ENCODE measurements at regions not wholly inside any gene's neighbourhood (a gene's known extent, or its start where the extent isn't known, plus 50 kb on each side); places are given as distances from the start of the nearest gene placed in this dataset.
"Not testable (repeated sequence)": the region's sequence is repeated elsewhere in the genome, so short reads cannot be mapped to it uniquely, and the experiment has no call there.

GRCh38 chr12:33892425-33892824 lies 129.9 kb upstream of the ALG10 start:
- Histone ChIP-seq H3K9me3 (peaks cover 0 to 9% (median 0%) of the 10 kb centered on the region in 4 donors), H3K4me3 (no peak overlapping the region), H3K4me1 (no peaks in the 10 kb centered on the region), H3K36me3 (no peaks in the 10 kb centered on the region), H3K27me3 (no peaks in the 10 kb centered on the region), H3K27ac (replicated peaks in 1 of 4) (no peak overlapping the region)
- intact Hi-C loops (cut with DNase I) = no loop called here
- DNase-seq (ENCODE audit: extremely low spot score) = no peak
- TF ChIP-seq POLR2AphosphoS5 (IDR thresholded peaks at IDR 0.05) (no peak), EP300 (IDR thresholded peaks at IDR 0.05) (no peak), POLR2A (IDR thresholded peaks at IDR 0.05; ENCODE audit: low read depth) (no peak), CTCF (IDR thresholded peaks at IDR 0.05) (no peak)
- WGBS = 79% methylated on average over 3 of the region's 3 CpGs

GRCh38 chr12:33920460-33920859 lies 101.8 kb upstream of the ALG10 start:
- intact Hi-C loops (cut with DNase I); H3K4me1 ChIP-seq; H3K27me3 ChIP-seq; DNase-seq (ENCODE audit: extremely low spot score); H3K4me3 ChIP-seq; H3K27ac ChIP-seq (replicated peaks in 1 of 4); H3K36me3 ChIP-seq: not testable (repeated sequence)
- H3K9me3 ChIP-seq = peaks cover 0 to 15% (median 6%) of the 10 kb centered on the region in 4 donors
- 89% methylated on average over 3 of the region's 5 CpGs for WGBS

GRCh38 chr12:33926095-33926494 lies 96.2 kb upstream of the ALG10 start:
- no peak for DNase-seq (ENCODE audit: extremely low spot score)
- Histone ChIP-seq H3K4me1 (no peaks in the 10 kb centered on the region), H3K27me3 (no peaks in the 10 kb centered on the region), H3K4me3 (no peak overlapping the region), H3K27ac (replicated peaks in 1 of 4) (no peak overlapping the region), H3K36me3 (no peaks in the 10 kb centered on the region), H3K9me3 (peaks cover 0 to 14% (median 2%) of the 10 kb centered on the region in 4 donors)
- 71% methylated on average over 2 of the region's 3 CpGs for WGBS
- intact Hi-C loops (cut with DNase I) = no loop called here
- TF ChIP-seq POLR2A (IDR thresholded peaks at IDR 0.05; ENCODE audit: low read depth) (no peak), EP300 (IDR thresholded peaks at IDR 0.05) (no peak), POLR2AphosphoS5 (IDR thresholded peaks at IDR 0.05) (no peak), CTCF (IDR thresholded peaks at IDR 0.05) (no peak)

GRCh38 chr12:33937669-33938068 lies 84.6 kb upstream of the ALG10 start:
- 65% methylated on average over 1 of the region's 1 CpG for WGBS
- DNase-seq (ENCODE audit: extremely low spot score); H3K4me3 ChIP-seq; H3K9me3 ChIP-seq; H3K36me3 ChIP-seq; H3K27me3 ChIP-seq; H3K4me1 ChIP-seq; H3K27ac ChIP-seq (replicated peaks in 1 of 4); intact Hi-C loops (cut with DNase I): not testable (repeated sequence)

GRCh38 chr12:33942172-33942571 lies 80.1 kb upstream of the ALG10 start:
- Histone ChIP-seq H3K27ac (replicated peaks in 1 of 4) (no peak overlapping the region), H3K4me1 (no peaks in the 10 kb centered on the region), H3K9me3 (no peaks in the 10 kb centered on the region), H3K36me3 (no peaks in the 10 kb centered on the region), H3K27me3 (no peaks in the 10 kb centered on the region), H3K4me3 (no peak overlapping the region)
- TF ChIP-seq CTCF (IDR thresholded peaks at IDR 0.05) (no peak), POLR2AphosphoS5 (IDR thresholded peaks at IDR 0.05) (no peak), EP300 (IDR thresholded peaks at IDR 0.05) (no peak), POLR2A (IDR thresholded peaks at IDR 0.05; ENCODE audit: low read depth) (no peak)
- intact Hi-C loops (cut with DNase I) = no loop called here
- 53% methylated on average over 3 of the region's 3 CpGs for WGBS
- no peak for DNase-seq (ENCODE audit: extremely low spot score)

- WGBS = 81% methylated on average over 3 of the region's 3 CpGs
- DNase-seq (ENCODE audit: extremely low spot score) = no peak
- TF ChIP-seq POLR2A (IDR thresholded peaks at IDR 0.05; ENCODE audit: low read depth) = no peak
- no peak for TF ChIP-seq POLR2AphosphoS5 (IDR thresholded peaks at IDR 0.05)
- no peak for TF ChIP-seq EP300 (IDR thresholded peaks at IDR 0.05)
- TF ChIP-seq CTCF (IDR thresholded peaks at IDR 0.05) = no peak
- intact Hi-C loops (cut with DNase I) = no loop called here
- Histone ChIP-seq H3K27ac (replicated peaks in 1 of 4) (no peak overlapping the region), H3K4me3 (no peak overlapping the region), H3K4me1 (no peaks in the 10 kb centered on the region), H3K9me3 (peaks cover 0 to 15% (median 13%) of the 10 kb centered on the region in 4 donors), H3K36me3 (no peaks in the 10 kb centered on the region), H3K27me3 (no peaks in the 10 kb centered on the region)
Measured at GRCh38 chr12:33944703-33945437, 77.4 kb upstream of the ALG10 start.

Measured in esophagus muscularis mucosa (tissue), 4 donors.